Gastrocnemius medialis (tissue), 4 donors: ENCODE measurements at regions not wholly inside any gene's neighbourhood (a gene's known extent, or its start where the extent isn't known, plus 50 kb on each side); places are given as distances from the start of the nearest gene placed in this dataset.
"Not testable (repeated sequence)": the region's sequence is repeated elsewhere in the genome, so short reads cannot be mapped to it uniquely, and the experiment has no call there.

Experiments used
- ATAC-seq, 2 donors: fragments of 150-250 bp; one replicate each; pipeline ENCODE4 v1.9.1; 2016
- DNase-seq, 2 donors: peaks; one replicate each; pipeline ENCODE4 v3.0.0-alpha.2; 2019
- H3K27ac ChIP-seq, 4 donors: fragments of 200-600 bp; sonication (generic); 1 replicate in 1 of 4; 2 replicates in 3 of 4; pipeline ENCODE4 v1.5.1; 2016 to 2018; ENCODE audit warnings: mild to moderate bottlenecking in 2 of 4, moderate library complexity in 1 of 4
- H3K27me3 ChIP-seq, 3 donors: fragments of 200-600 bp; sonication (generic) in 2 of 3; 1 replicate in 1 of 3; 2 replicates in 2 of 3; pipeline versions ENCODE4 v1.5.1 to v1.6.0; 2016 to 2019; ENCODE audit warnings: mild to moderate bottlenecking in 1 of 3, moderate library complexity in 1 of 3
- H3K36me3 ChIP-seq, 2 donors: fragments of 200-600 bp; sonication (generic) in 1 of 2; one replicate each; pipeline ENCODE4 v1.5.1; 2017 to 2018
- H3K4me1 ChIP-seq, 2 donors: fragments of 200-600 bp; sonication (generic) in 1 of 2; one replicate each; pipeline ENCODE4 v1.5.1; 2016 to 2017; ENCODE audit warnings: mild to moderate bottlenecking in 2 of 2
- H3K4me3 ChIP-seq, 4 donors: fragments of 200-600 bp; sonication (generic) in 3 of 4; 1 replicate in 1 of 4; 2 replicates in 3 of 4; pipeline ENCODE4 v1.5.1; 2016 to 2019; ENCODE audit warnings: mild to moderate bottlenecking in 2 of 4
- H3K9me3 ChIP-seq, 3 donors: fragments of 200-600 bp; sonication (generic) in 2 of 3; 1 replicate in 1 of 3; 2 replicates in 2 of 3; pipeline ENCODE4 v1.5.1; 2016 to 2019
- POLR2A ChIP-seq, 2 donors: fragments of 450-650 bp; IDR thresholded peaks; one replicate each; pipeline ENCODE4 v1.6.1; 2017; ENCODE audit warnings: antibody characterized with exemption in 2 of 2, mild to moderate bottlenecking in 2 of 2, moderate library complexity in 2 of 2
- in situ Hi-C, 4 donors: fragments of 200-750 bp; cut with MboI; loops; one replicate each; pipeline versions ENCODE4 v1.15.0 to v1.8.0; 2017; ENCODE audit warnings: low sequenced_read_pairs in 4 of 4
- intact Hi-C: fragments of 100-400 bp; cut with DNase I; formaldehyde crosslinking; loops from one replicate; pipeline ENCODE4 v1.15.1; 2023; ENCODE audit warnings: low total_unique reads
- TF ChIP-seq, protein P1 (sequence below), 5 experiments: fragments of 450-650 bp in 3 of 5; fragments of 200-600 bp in 2 of 5; sonication (generic) in 2 of 5; IDR thresholded peaks in 4 of 5; conservative IDR thresholded peaks in 1 of 5; 1 replicate in 4 of 5; 2 replicates in 1 of 5; pipeline ENCODE4 v1.5.1; 2016 to 2019; ENCODE audit warnings: antibody characterized with exemption in 5 of 5, mild to moderate bottlenecking in 3 of 5, moderate library complexity in 3 of 5

DNA sequence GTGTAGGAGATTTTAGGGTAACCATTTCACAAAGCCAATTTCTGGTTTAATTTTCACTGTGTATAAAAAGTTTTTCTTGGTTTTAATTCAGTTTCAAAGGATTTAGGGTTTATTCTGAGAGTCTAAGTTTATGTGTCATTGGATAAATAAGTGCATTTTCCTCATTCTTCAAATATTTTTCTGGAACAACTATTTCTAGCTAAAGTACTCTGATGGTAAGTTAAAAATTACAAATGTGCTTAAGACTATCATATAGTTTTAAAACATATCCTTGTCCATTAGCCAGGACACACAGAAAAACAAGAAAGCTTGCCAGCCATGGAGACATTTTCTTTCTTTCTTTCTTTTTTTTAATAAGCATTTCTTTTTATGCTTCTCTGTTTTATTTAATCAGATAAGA, 333.0 kb downstream of the RFPL4B start:
- Histone ChIP-seq H3K4me3 (no peak overlapping the region), H3K27me3 (no peaks in the 10 kb centered on the region), H3K27ac (no peak overlapping the region), H3K9me3 (no peaks in the 10 kb centered on the region), H3K4me1 (no peaks in the 10 kb centered on the region), H3K36me3 (no peaks in the 10 kb centered on the region)
- intact Hi-C loops: no loop called here
- in situ Hi-C loops: no loop called here
- TF ChIP-seq, protein P1, sequence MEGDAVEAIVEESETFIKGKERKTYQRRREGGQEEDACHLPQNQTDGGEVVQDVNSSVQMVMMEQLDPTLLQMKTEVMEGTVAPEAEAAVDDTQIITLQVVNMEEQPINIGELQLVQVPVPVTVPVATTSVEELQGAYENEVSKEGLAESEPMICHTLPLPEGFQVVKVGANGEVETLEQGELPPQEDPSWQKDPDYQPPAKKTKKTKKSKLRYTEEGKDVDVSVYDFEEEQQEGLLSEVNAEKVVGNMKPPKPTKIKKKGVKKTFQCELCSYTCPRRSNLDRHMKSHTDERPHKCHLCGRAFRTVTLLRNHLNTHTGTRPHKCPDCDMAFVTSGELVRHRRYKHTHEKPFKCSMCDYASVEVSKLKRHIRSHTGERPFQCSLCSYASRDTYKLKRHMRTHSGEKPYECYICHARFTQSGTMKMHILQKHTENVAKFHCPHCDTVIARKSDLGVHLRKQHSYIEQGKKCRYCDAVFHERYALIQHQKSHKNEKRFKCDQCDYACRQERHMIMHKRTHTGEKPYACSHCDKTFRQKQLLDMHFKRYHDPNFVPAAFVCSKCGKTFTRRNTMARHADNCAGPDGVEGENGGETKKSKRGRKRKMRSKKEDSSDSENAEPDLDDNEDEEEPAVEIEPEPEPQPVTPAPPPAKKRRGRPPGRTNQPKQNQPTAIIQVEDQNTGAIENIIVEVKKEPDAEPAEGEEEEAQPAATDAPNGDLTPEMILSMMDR (IDR thresholded peaks at IDR 0.05 in 4 of 5, conservative IDR thresholded peaks at IDR 0.05 in 1 of 5): no peak
- TF ChIP-seq POLR2A (IDR thresholded peaks at IDR 0.05): no peak
- DNase-seq (no peak), ATAC-seq (no peak)

DNA sequence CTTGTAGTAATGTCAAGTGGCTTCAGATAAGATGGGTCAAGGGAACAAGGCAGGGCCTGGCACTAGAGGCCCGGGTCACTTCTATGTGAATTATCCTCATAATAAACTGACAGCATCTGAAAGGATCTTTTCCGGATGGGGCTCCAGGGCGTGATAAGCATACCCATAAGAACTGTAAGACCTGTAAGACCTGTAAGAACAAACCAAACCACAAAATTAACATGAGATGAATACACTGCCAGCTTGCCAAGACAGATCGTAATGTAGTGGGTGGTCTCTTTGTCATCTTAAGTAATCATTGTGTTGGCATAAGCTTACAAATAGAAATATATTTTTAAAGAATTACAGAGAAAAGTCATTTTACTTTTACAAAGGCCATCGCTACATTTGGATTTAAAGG, 334.9 kb downstream of the RFPL4B start:
- H3K36me3 ChIP-seq: no peaks in the 10 kb centered on the region
- no peak for DNase-seq
- H3K9me3 ChIP-seq: no peaks in the 10 kb centered on the region
- ATAC-seq: no peak
- no peaks in the 10 kb centered on the region for H3K4me1 ChIP-seq
- in situ Hi-C loops (no loop called here), intact Hi-C loops (no loop called here)
- no peak overlapping the region for H3K27ac ChIP-seq
- no peak overlapping the region for H3K4me3 ChIP-seq
- no peak for TF ChIP-seq POLR2A (IDR thresholded peaks at IDR 0.05)
- TF ChIP-seq, protein P1 (IDR thresholded peaks at IDR 0.05 in 4 of 5, conservative IDR thresholded peaks at IDR 0.05 in 1 of 5): no peak
- H3K27me3 ChIP-seq: no peaks in the 10 kb centered on the region

DNA sequence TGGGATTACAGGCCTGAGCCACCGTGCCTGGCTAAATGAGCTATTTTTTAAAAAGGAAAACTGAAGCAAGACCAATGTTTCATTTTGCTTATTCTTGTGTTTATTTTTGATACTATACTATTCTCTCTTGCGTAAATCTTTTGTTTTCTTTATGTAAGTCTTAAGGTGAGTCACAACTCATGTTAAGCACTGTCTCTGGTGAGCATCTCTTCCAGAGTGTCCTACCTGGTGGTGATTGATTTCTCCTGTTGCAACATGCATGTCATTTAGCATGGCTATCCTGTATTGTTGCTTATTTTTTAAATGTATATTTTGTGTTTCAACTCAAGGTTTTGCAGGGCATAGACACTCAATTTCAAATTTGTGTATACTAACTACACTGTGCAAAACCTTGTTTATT, 336.0 kb downstream of the RFPL4B start:
- intact Hi-C loops (no loop called here), in situ Hi-C loops (no loop called here)
- no peaks in the 10 kb centered on the region for H3K9me3 ChIP-seq
- H3K36me3 ChIP-seq: no peaks in the 10 kb centered on the region
- ATAC-seq (no peak), DNase-seq (no peak)
- no peaks in the 10 kb centered on the region for H3K4me1 ChIP-seq
- no peak for TF ChIP-seq POLR2A (IDR thresholded peaks at IDR 0.05)
- TF ChIP-seq, protein P1 (IDR thresholded peaks at IDR 0.05 in 4 of 5, conservative IDR thresholded peaks at IDR 0.05 in 1 of 5): no peak
- no peak overlapping the region for H3K4me3 ChIP-seq
- H3K27ac ChIP-seq: no peak overlapping the region
- no peaks in the 10 kb centered on the region for H3K27me3 ChIP-seq

GRCh38 chr6:112683926-112684325, 336.8 kb downstream of the RFPL4B start:
- no peak for TF ChIP-seq POLR2A (IDR thresholded peaks at IDR 0.05)
- TF ChIP-seq, protein P1 (IDR thresholded peaks at IDR 0.05 in 4 of 5, conservative IDR thresholded peaks at IDR 0.05 in 1 of 5): no peak
- intact Hi-C loops (no loop called here), in situ Hi-C loops (no loop called here)
- ATAC-seq (no peak), DNase-seq (no peak)
- Histone ChIP-seq H3K27ac (no peak overlapping the region), H3K9me3 (no peaks in the 10 kb centered on the region), H3K4me3 (no peak overlapping the region), H3K27me3 (no peaks in the 10 kb centered on the region), H3K4me1 (no peaks in the 10 kb centered on the region), H3K36me3 (no peaks in the 10 kb centered on the region)

- H3K4me3 ChIP-seq, DNase-seq, H3K4me1 ChIP-seq, intact Hi-C loops, H3K9me3 ChIP-seq, H3K27me3 ChIP-seq, H3K36me3 ChIP-seq, ATAC-seq, in situ Hi-C loops, H3K27ac ChIP-seq: not testable (repeated sequence)
Observed at GRCh38 chr6:112685521-112686220, 338.5 kb downstream of the RFPL4B start.

- H3K4me1 ChIP-seq, H3K9me3 ChIP-seq, H3K27ac ChIP-seq, DNase-seq, intact Hi-C loops, H3K27me3 ChIP-seq, H3K4me3 ChIP-seq, in situ Hi-C loops, ATAC-seq, H3K36me3 ChIP-seq: not testable (repeated sequence)
Observed at GRCh38 chr6:112688487-112689165, 341.5 kb downstream of the RFPL4B start.

DNA sequence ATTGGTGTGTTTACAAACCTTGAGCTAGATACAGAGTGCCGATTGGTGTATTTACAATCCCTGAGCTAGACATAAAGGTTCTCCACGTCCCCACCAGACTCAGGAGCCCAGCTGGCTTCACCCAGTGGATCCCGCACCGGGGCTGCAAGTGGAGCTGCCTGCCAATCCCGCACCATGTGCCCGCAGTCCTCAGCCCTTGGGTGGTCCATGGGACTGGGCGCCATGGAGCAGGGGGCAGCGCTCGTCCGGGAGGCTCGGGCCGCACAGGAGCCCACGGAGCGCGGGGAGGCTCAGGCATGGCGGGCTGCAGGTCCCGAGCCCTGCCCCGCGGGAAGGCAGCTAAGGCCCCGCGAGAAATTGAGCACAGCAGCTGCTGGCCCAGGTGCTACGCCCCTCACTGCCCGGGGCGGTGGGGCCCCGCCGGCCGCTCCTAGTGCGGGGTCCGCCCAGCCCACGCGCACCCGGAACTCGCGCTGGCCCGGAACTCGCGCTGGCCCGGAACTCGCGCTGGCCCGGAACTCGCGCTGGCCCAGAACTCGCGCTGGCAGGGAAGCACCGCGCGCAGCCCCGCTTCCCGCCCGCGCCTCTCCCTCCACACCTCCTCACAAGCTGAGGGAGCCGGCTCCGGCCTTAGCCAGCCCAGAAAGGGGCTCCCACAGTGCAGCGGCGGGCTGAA, 342.2 kb downstream of the RFPL4B start:
- H3K27ac ChIP-seq, in situ Hi-C loops, H3K27me3 ChIP-seq, H3K4me3 ChIP-seq, ATAC-seq, H3K36me3 ChIP-seq, H3K4me1 ChIP-seq, intact Hi-C loops, DNase-seq, H3K9me3 ChIP-seq: not testable (repeated sequence)
